Stomach (tissue), 8 donors: ENCODE measurements at regions not wholly inside any gene's neighbourhood (a gene's known extent, or its start where the extent isn't known, plus 50 kb on each side); places are given as distances from the start of the nearest gene placed in this dataset.

ENCODE experiments used
- DNase-seq, 2 donors: peaks; one replicate each; pipeline versions ENCODE4 v3.0.0 to v3.0.0-alpha.2; 2013 to 2019
- H3K27ac ChIP-seq, 5 donors: fragments of 200-600 bp in 4 of 5; sonication (generic) in 4 of 5; one replicate each; pipeline ENCODE4 v1.5.1; 2013 to 2019; ENCODE audit warnings: mild to moderate bottlenecking in 1 of 5, moderate library complexity in 1 of 5
- H3K27me3 ChIP-seq, 3 donors: fragments of 200-600 bp; sonication (generic); one replicate each; pipeline ENCODE4 v1.5.1; 2017 to 2019; ENCODE audit warnings: mixed run types in 1 of 3
- H3K36me3 ChIP-seq, 4 donors: fragments of 200-600 bp; sonication (generic); 1 replicate in 3 of 4; 2 replicates in 1 of 4; pipeline ENCODE4 v1.5.1; 2016 to 2019
- H3K4me1 ChIP-seq, 4 donors: fragments of 200-600 bp; sonication (generic); one replicate each; pipeline ENCODE4 v1.5.1; 2016 to 2019
- H3K4me3 ChIP-seq, 4 donors: fragments of 200-600 bp; sonication (generic) in 3 of 4; one replicate each; pipeline ENCODE4 v1.5.1; 2016 to 2019; ENCODE audit warnings: mild to moderate bottlenecking in 1 of 4
- H3K9me3 ChIP-seq, 4 donors: fragments of 200-600 bp; sonication (generic); one replicate each; pipeline ENCODE4 v1.5.1; 2016 to 2019
- EP300 ChIP-seq: sonication (generic); formaldehyde crosslinking; IDR thresholded peaks from one replicate; pipeline ENCODE4 v1.6.1; 2017; ENCODE audit warnings: antibody characterized with exemption
- POLR2A ChIP-seq, 4 donors: fragments of 450-650 bp; IDR thresholded peaks; one replicate each; pipeline ENCODE4 v1.6.1; 2016; ENCODE audit warnings: antibody characterized with exemption in 4 of 4, control low read depth in 2 of 4, mild to moderate bottlenecking in 1 of 4, moderate library complexity in 1 of 4
- POLR2AphosphoS5 ChIP-seq, 3 donors: sonication (generic); formaldehyde crosslinking; IDR thresholded peaks; one replicate each; pipeline ENCODE4 v1.6.1; 2016; ENCODE audit warnings: antibody characterized with exemption in 3 of 3
- WGBS, 5 donors: extraction: QIAGEN DNeasy Blood & Tissue Kit in 3 of 5; methylation state at CpG; one replicate each; pipeline versions ENCODE4 v1.1.5 to v1.1.7; 2013 to 2018; 5-methylcytosine and 5-hydroxymethylcytosine counted together
- intact Hi-C: fragments of 100-400 bp; cut with DNase I; formaldehyde crosslinking; loops from one replicate; pipeline ENCODE4 v1.15.1; 2023; ENCODE audit warnings: low total_unique reads
- TF ChIP-seq, protein P1 (sequence below), 7 experiments: fragments of 450-650 bp in 4 of 7; fragments of 200-600 bp in 3 of 7; sonication (generic) in 3 of 7; IDR thresholded peaks; one replicate each; pipeline ENCODE4 v1.5.1; 2016 to 2019; ENCODE audit warnings: antibody characterized with exemption in 7 of 7, control low read depth in 2 of 7, mild to moderate bottlenecking in 1 of 7
- donor health status: healthy with polysubstance abuse.
- donor health status: Bipolar disorder and iron deficiency.
- donor health status: healthy.

DNA sequence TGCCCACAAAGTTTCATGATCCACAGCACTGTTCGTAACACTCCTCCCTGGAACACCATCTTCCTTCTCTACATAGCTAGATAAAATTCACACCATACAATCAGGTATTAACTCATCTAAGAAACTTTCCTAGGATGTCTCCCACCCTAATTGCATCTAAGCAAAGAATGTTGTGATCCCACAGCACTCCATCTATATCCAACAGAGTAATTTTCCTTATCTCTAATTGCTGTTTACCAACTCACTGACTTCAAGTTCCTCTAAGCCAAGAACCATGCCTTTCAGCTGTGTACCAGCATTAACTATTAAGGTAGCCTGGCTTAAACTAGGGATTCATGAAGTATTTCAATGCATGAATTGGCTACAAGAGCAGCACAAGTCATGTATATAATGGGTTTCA, 114.2 kb downstream of the SIPA1L2 start:
- intact Hi-C loops = no loop called here
- no peak for DNase-seq
- Histone ChIP-seq H3K27me3 (no peaks in the 10 kb centered on the region), H3K27ac (no peak overlapping the region), H3K36me3 (peaks cover 0 to 18% (median 10%) of the 10 kb centered on the region in 4 donors), H3K4me3 (no peak overlapping the region), H3K4me1 (peaks cover 0 to 4% (median 0%) of the 10 kb centered on the region in 4 donors), H3K9me3 (no peaks in the 10 kb centered on the region)
- TF ChIP-seq EP300 = no peak
- TF ChIP-seq, protein P1, sequence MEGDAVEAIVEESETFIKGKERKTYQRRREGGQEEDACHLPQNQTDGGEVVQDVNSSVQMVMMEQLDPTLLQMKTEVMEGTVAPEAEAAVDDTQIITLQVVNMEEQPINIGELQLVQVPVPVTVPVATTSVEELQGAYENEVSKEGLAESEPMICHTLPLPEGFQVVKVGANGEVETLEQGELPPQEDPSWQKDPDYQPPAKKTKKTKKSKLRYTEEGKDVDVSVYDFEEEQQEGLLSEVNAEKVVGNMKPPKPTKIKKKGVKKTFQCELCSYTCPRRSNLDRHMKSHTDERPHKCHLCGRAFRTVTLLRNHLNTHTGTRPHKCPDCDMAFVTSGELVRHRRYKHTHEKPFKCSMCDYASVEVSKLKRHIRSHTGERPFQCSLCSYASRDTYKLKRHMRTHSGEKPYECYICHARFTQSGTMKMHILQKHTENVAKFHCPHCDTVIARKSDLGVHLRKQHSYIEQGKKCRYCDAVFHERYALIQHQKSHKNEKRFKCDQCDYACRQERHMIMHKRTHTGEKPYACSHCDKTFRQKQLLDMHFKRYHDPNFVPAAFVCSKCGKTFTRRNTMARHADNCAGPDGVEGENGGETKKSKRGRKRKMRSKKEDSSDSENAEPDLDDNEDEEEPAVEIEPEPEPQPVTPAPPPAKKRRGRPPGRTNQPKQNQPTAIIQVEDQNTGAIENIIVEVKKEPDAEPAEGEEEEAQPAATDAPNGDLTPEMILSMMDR (IDR thresholded peaks at IDR 0.05) = no peak
- no peak for TF ChIP-seq POLR2AphosphoS5 (IDR thresholded peaks at IDR 0.05)
- no peak for TF ChIP-seq POLR2A (IDR thresholded peaks at IDR 0.05)
- 94 to 98% (median 97%) methylated on average over 1 of the region's 1 CpG for WGBS, 5 donors

DNA sequence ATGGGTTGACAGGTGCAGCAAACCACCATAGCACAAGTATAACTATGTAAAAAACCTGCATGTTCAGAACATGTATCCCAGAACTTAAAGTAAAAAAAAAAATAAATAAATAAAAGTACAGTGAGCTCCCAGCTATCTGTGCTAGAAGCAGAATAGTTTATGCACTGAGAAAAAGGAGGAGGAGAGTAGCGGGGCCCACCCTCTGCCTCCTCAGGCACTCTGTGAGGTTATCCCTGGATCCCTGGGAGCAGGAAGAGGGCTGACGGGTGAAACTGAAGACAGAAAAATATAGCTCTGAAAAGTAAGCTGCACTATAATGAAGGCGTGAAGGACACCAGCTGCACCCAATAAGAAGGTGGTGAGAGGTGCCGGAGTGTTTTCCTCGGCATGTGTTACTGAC, 117.2 kb downstream of the SIPA1L2 start:
- Histone ChIP-seq H3K27me3 (no peaks in the 10 kb centered on the region), H3K4me3 (no peak overlapping the region), H3K27ac (no peak overlapping the region), H3K9me3 (no peaks in the 10 kb centered on the region), H3K36me3 (peaks cover 0 to 18% (median 10%) of the 10 kb centered on the region in 4 donors), H3K4me1 (peaks cover 0 to 9% (median 0%) of the 10 kb centered on the region in 4 donors)
- TF ChIP-seq EP300 (no peak), POLR2A (IDR thresholded peaks at IDR 0.05) (no peak), POLR2AphosphoS5 (IDR thresholded peaks at IDR 0.05) (no peak)
- TF ChIP-seq, protein P1 (IDR thresholded peaks at IDR 0.05) = no peak
- no peak for DNase-seq
- intact Hi-C loops = no loop called here
- WGBS, 5 donors = 88 to 95% (median 94%) methylated on average over 5 of the region's 5 CpGs

DNA sequence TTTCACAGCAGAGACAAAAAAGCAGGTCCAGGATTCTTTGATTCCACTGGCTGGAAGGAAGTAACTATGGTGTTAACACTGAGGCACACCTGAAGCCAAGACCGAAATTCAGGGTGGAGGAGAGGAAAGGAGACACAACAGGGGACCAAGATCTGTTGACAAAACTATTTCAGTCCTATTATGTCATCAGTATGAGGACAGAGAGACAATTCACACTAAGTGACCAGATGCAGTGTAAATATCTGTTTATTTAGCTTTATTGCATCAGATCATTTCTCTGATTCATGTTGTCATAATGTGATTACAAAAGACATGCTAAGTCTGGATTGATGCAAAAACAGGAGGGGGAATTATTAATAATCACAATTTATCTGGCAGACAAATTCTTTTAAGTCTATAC, 118.8 kb downstream of the SIPA1L2 start:
- Histone ChIP-seq H3K36me3 (peaks cover 0 to 18% (median 10%) of the 10 kb centered on the region in 4 donors), H3K27me3 (no peaks in the 10 kb centered on the region), H3K9me3 (no peaks in the 10 kb centered on the region), H3K27ac (no peak overlapping the region), H3K4me3 (no peak overlapping the region), H3K4me1 (peaks cover 0 to 9% (median 0%) of the 10 kb centered on the region in 4 donors)
- TF ChIP-seq EP300 (no peak), POLR2AphosphoS5 (IDR thresholded peaks at IDR 0.05) (no peak), POLR2A (IDR thresholded peaks at IDR 0.05) (no peak)
- TF ChIP-seq, protein P1 (IDR thresholded peaks at IDR 0.05) = no peak
- intact Hi-C loops = no loop called here
- 63 to 90% (median 85%) methylated on average over 1 of the region's 1 CpG for WGBS, 5 donors
- no peak for DNase-seq

DNA sequence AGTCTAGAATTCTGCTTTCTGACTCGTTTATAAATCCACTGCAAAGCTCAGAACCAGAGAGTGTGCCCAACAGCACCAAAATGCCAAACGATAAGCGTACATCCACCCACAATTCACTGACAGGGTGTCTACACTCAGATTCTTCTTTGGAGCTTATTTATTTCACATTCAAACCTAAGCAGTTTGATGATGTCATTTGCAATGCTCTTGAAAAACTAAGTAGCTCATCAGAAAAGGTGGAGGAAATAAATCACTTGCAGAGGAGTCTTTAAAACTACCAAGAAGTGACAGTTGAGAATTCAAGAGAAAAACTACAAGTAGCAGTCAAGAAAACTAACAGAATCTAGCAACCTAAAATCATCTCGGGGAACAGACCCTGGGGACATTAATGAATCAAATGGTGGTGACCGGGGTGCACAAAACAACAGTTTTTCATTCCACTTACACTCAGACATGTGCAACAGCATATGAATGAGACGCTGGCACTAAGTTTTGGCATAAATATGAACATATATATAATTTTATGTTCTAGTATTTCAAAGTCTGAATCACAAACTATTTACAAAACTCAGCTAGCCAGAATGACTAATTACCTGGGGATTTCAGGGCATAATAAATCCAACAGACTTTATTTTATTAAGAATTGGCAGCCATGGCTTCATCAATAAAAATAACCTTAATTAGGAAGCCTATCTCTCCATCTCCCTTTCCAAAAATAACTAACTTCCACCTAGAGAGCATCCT, 119.4 kb downstream of the SIPA1L2 start:
- WGBS, 5 donors = 81 to 89% (median 86%) methylated on average over 6 of the region's 6 CpGs

More for the DNA sequence above, 119.4 kb downstream of the SIPA1L2 start:
- Histone ChIP-seq H3K27me3 (no peaks in the 10 kb centered on the region), H3K4me1 (peaks cover 0 to 9% (median 0%) of the 10 kb centered on the region in 4 donors), H3K4me3 (no peak overlapping the region), H3K9me3 (no peaks in the 10 kb centered on the region), H3K36me3 (peaks cover 0 to 18% (median 10%) of the 10 kb centered on the region in 4 donors), H3K27ac (no peak overlapping the region)
- DNase-seq = no peak
- intact Hi-C loops = no loop called here
- TF ChIP-seq, protein P1 (IDR thresholded peaks at IDR 0.05) = no peak
- TF ChIP-seq POLR2AphosphoS5 (IDR thresholded peaks at IDR 0.05) = no peak
- TF ChIP-seq POLR2A (IDR thresholded peaks at IDR 0.05) = no peak
- no peak for TF ChIP-seq EP300
